Tibial nerve (tissue), 3 donors: ENCODE measurements at regions not wholly inside any gene's neighbourhood (a gene's known extent, or its start where the extent isn't known, plus 50 kb on each side); places are given as distances from the start of the nearest gene placed in this dataset.

Experiments used
- CTCF ChIP-seq, 5 experiments: fragments of 200-600 bp in 3 of 5; fragments of 450-650 bp in 2 of 5; sonication (generic) in 3 of 5; IDR thresholded peaks; one replicate each; pipeline ENCODE4 v1.5.1; 2016 to 2019; ENCODE audit warnings: antibody characterized with exemption in 5 of 5, mild to moderate bottlenecking in 3 of 5, moderate library complexity in 2 of 5
- POLR2A ChIP-seq, 2 donors: fragments of 450-650 bp; IDR thresholded peaks; one replicate each; pipeline ENCODE4 v1.6.1; 2017; ENCODE audit warnings: antibody characterized with exemption in 2 of 2, mild to moderate bottlenecking in 2 of 2, moderate library complexity in 2 of 2

- TF ChIP-seq CTCF (IDR thresholded peaks at IDR 0.05) (no peak), POLR2A (IDR thresholded peaks at IDR 0.05) (no peak)
These were observed 250.9 kb downstream of the ACTR3B start for GRCh38 chr7:153010416-153010815.
